IMR-90 (cell line): ENCODE measurements at regions not wholly inside any gene's neighbourhood (a gene's known extent, or its start where the extent isn't known, plus 50 kb on each side); places are given as distances from the start of the nearest gene placed in this dataset.

Source experiments
- ATAC-seq: fragments of 200-7000 bp; cut with Tn5 transposase; 2 replicates; pipeline ENCODE4 v1.9.1; 2020; ENCODE audit warnings: low read depth, mild to moderate bottlenecking, moderate library complexity
- BruUV-seq: library from RNA; stranded (reverse); fragments of 400-500 nt; replicated peaks from 2 replicates; lab custom pipeline; 2021; lab: Mats Ljungman, UMichigan
- CTCF ChIA-PET: fragments of 300-600 bp; formaldehyde crosslinking; extraction: SDS; loops from one replicate; lab custom pipeline; 2021; ENCODE audit warnings: antibody characterized with exemption; lab: Yijun Ruan, JAX
- POLR2A ChIA-PET: fragments of 300-600 bp; sonication (Branson Sonifier 250); formaldehyde crosslinking; loops from one replicate; lab custom pipeline; 2022; ENCODE audit warnings: antibody characterized with exemption; ENCODE audit not compliant: unreplicated experiment; lab: Charles Lee
- DNase-seq: peaks from one replicate; pipeline ENCODE4 v3.0.0; 2013
- H2AFZ ChIP-seq: replicated peaks from 2 replicates; pipeline ENCODE3; 2013; ENCODE audit warnings: low read length, mild to moderate bottlenecking; ENCODE audit not compliant: poor library complexity
- H2AK5ac ChIP-seq: 2 replicates; pipeline ENCODE4 v1.6.1; 2013; ENCODE audit warnings: low read depth, low read length, inconsistent platforms
- H2AK9ac ChIP-seq: replicated peaks from 2 replicates; pipeline ENCODE3; 2013; ENCODE audit warnings: mild to moderate bottlenecking, low read depth, low read length, moderate library complexity; ENCODE audit not compliant: poor library complexity
- H2BK120ac ChIP-seq: 2 replicates; pipeline ENCODE4 v1.6.1; 2013; ENCODE audit warnings: low read depth, low read length, inconsistent platforms
- H2BK15ac ChIP-seq: 3 replicates; pipeline ENCODE4 v1.6.1; 2013; ENCODE audit warnings: low read depth, low read length, inconsistent platforms
- H2BK20ac ChIP-seq: 2 replicates; pipeline ENCODE4 v1.6.1; 2013; ENCODE audit warnings: low read depth, mild to moderate bottlenecking, inconsistent platforms, low read length, moderate library complexity
- H2BK5ac ChIP-seq: 2 replicates; pipeline ENCODE4 v1.6.1; 2013; ENCODE audit warnings: mild to moderate bottlenecking, low read depth, low read length, inconsistent platforms; ENCODE audit not compliant: poor library complexity, severe bottlenecking
- H3K14ac ChIP-seq: replicated peaks from 2 replicates; pipeline ENCODE4 v1.6.1; 2013; ENCODE audit warnings: low read depth, low read length, inconsistent platforms
- H3K18ac ChIP-seq: 2 replicates; pipeline ENCODE4 v1.6.1; 2013; ENCODE audit warnings: low read depth, low read length, control low read depth
- H3K23ac ChIP-seq: 2 replicates; pipeline ENCODE4 v1.6.1; 2013; ENCODE audit warnings: low read depth, low read length, inconsistent platforms
- H3K27ac ChIP-seq: 2 replicates; pipeline ENCODE4 v1.5.1; 2013; ENCODE audit warnings: mild to moderate bottlenecking, control low read depth, low read length; ENCODE audit not compliant: insufficient read depth
- H3K27me3 ChIP-seq: 2 replicates; pipeline ENCODE4 v1.6.1; 2013; ENCODE audit warnings: low read length; ENCODE audit not compliant: control insufficient read depth, insufficient read depth
- H3K36me3 ChIP-seq: 2 replicates; pipeline ENCODE4 v1.6.1; 2013; ENCODE audit warnings: low read length, mixed read lengths; ENCODE audit not compliant: control insufficient read depth, insufficient read depth
- H3K4ac ChIP-seq: 2 replicates; pipeline ENCODE4 v1.6.1; 2013; ENCODE audit warnings: low read depth, low read length, inconsistent platforms
- H3K4me1 ChIP-seq: 2 replicates; pipeline ENCODE4 v1.6.1; 2013; ENCODE audit warnings: low read length, mixed read lengths; ENCODE audit not compliant: control insufficient read depth, insufficient read depth
- H3K4me2 ChIP-seq: 2 replicates; pipeline ENCODE4 v1.6.1; 2013; ENCODE audit warnings: low read depth, mild to moderate bottlenecking, control low read depth, low read length, moderate library complexity
- H3K4me3 ChIP-seq: 2 replicates; pipeline ENCODE4 v1.5.1; 2013; ENCODE audit warnings: low read depth, mild to moderate bottlenecking, control low read depth, low read length, moderate library complexity; ENCODE audit not compliant: insufficient read depth
- H3K56ac ChIP-seq: 2 replicates; pipeline ENCODE4 v1.6.1; 2013; ENCODE audit warnings: low read length, inconsistent platforms; ENCODE audit not compliant: insufficient read depth; ENCODE audit errors: extremely low read depth
- H3K79me1 ChIP-seq, 2 experiments: 2 replicates each; pipeline ENCODE4 v1.6.1; 2013; ENCODE audit warnings: low read length in 2 of 2, inconsistent platforms in 1 of 2, low read depth in 1 of 2
- H3K9ac ChIP-seq: 2 replicates; pipeline ENCODE4 v1.6.1; 2013; ENCODE audit warnings: low read depth, low read length, control low read depth
- H3K9me1 ChIP-seq: 2 replicates; pipeline ENCODE4 v1.6.1; 2013; ENCODE audit warnings: low read length, inconsistent platforms; ENCODE audit not compliant: insufficient read depth
- H3K9me3 ChIP-seq: 2 replicates; pipeline ENCODE4 v1.6.1; 2013; ENCODE audit warnings: low read length; ENCODE audit not compliant: control insufficient read depth, insufficient read depth
- H4K20me1 ChIP-seq: 2 replicates; pipeline ENCODE4 v1.6.1; 2013; ENCODE audit warnings: low read length, inconsistent platforms; ENCODE audit not compliant: insufficient read depth
- H4K5ac ChIP-seq: 2 replicates; pipeline ENCODE4 v1.6.1; 2013; ENCODE audit warnings: mild to moderate bottlenecking, low read depth, low read length, control low read depth
- H4K8ac ChIP-seq, 2 experiments: 2 replicates each; pipeline ENCODE4 v1.6.1; 2013; ENCODE audit warnings: low read depth in 2 of 2, low read length in 2 of 2, control low read depth in 1 of 2, inconsistent platforms in 1 of 2
- H4K91ac ChIP-seq: 2 replicates; pipeline ENCODE4 v1.6.1; 2013; ENCODE audit warnings: low read depth, low read length, inconsistent platforms; ENCODE audit not compliant: insufficient read depth
- BHLHE40 ChIP-seq: fragments of 150-350 bp; IDR thresholded peaks from 2 replicates; pipeline ENCODE4 v1.6.1; 2016; ENCODE audit warnings: mild to moderate bottlenecking, low read depth, low read length
- CEBPB ChIP-seq: IDR thresholded peaks from 2 replicates; pipeline ENCODE4 v1.6.1; 2012; ENCODE audit warnings: low read depth, low read length, improper control_type of control experiment
- CHD1 ChIP-seq: IDR thresholded peaks from 2 replicates; pipeline ENCODE4 v1.6.1; 2012; ENCODE audit warnings: low read depth, low read length, improper control_type of control experiment
- FOS ChIP-seq: fragments of 150-350 bp; IDR thresholded peaks from 2 replicates; pipeline ENCODE4 v1.6.1; 2016; ENCODE audit warnings: low read depth, low read length
- MAFK ChIP-seq: IDR thresholded peaks from 2 replicates; pipeline ENCODE4 v1.6.1; 2012; ENCODE audit warnings: low read depth, low read length, improper control_type of control experiment
- MAZ ChIP-seq: IDR thresholded peaks from 2 replicates; pipeline ENCODE4 v1.6.1; 2012; ENCODE audit warnings: low read depth, mild to moderate bottlenecking, low read length, improper control_type of control experiment, moderate library complexity, borderline replicate concordance
- MXI1 ChIP-seq: IDR thresholded peaks from 2 replicates; pipeline ENCODE4 v1.6.1; 2012; ENCODE audit warnings: low read depth, mild to moderate bottlenecking, low read length, moderate library complexity, borderline replicate concordance
- NFE2L2 ChIP-seq: fragments of 150-350 bp; IDR thresholded peaks from 2 replicates; pipeline ENCODE4 v1.6.1; 2016; ENCODE audit warnings: low read depth, mild to moderate bottlenecking, low read length
- POLR2A ChIP-seq: IDR thresholded peaks from 2 replicates; pipeline ENCODE4 v1.6.1; 2012; ENCODE audit warnings: mild to moderate bottlenecking, low read depth, low read length
- RAD21 ChIP-seq: IDR thresholded peaks from 2 replicates; pipeline ENCODE4 v1.6.1; 2012; ENCODE audit warnings: low read length, improper control_type of control experiment
- RCOR1 ChIP-seq: IDR thresholded peaks from 2 replicates; pipeline ENCODE4 v1.6.1; 2012; ENCODE audit warnings: mild to moderate bottlenecking, low read length, improper control_type of control experiment; ENCODE audit not compliant: insufficient replicate concordance
- RFX5 ChIP-seq: IDR thresholded peaks from 2 replicates; pipeline ENCODE4 v1.8.0; 2012; ENCODE audit warnings: low read depth, mild to moderate bottlenecking, low read length, moderate library complexity
- SMC3 ChIP-seq: fragments of 150-350 bp; IDR thresholded peaks from 2 replicates; pipeline ENCODE4 v1.6.1; 2016; ENCODE audit warnings: low read depth, mild to moderate bottlenecking, antibody characterized with exemption, low read length, moderate library complexity
- WGBS, 2 experiments: methylation state at CpG; one replicate each; pipeline versions ENCODE4 v1.1.5 to v1.1.7; 2013; ENCODE audit warnings: missing lambda C conversion rate in 2 of 2; ENCODE audit not compliant: insufficient read length in 1 of 2; ENCODE audit errors: extremely low coverage in 2 of 2; 5-methylcytosine and 5-hydroxymethylcytosine counted together
- dilution Hi-C: fragments of 300-500 bp; cut with HindIII; formaldehyde crosslinking; loops from one replicate; pipeline ENCODE4 v1.14.3; 2018; ENCODE audit warnings: low sequenced_read_pairs; ENCODE audit not compliant: unreplicated experiment
- in situ Hi-C: fragments of 300-500 bp; cut with MboI; formaldehyde crosslinking; loops from 3 replicates; pipeline ENCODE4 v1.14.3; 2019; ENCODE audit warnings: low sequenced_read_pairs, inconsistent platforms, mixed read lengths
- intact Hi-C: fragments of 100-400 bp; cut with micrococcal nuclease; formaldehyde crosslinking; loops from 2 replicates; pipeline ENCODE4 v1.10.0; 2022
- TF ChIP-seq, protein P1 (sequence below): fragments of 150-350 bp; IDR thresholded peaks from 2 replicates; pipeline ENCODE4 v1.6.1; 2016; ENCODE audit warnings: low read depth, mild to moderate bottlenecking, low read length, moderate library complexity, borderline replicate concordance
- TF ChIP-seq, protein P2 (sequence below): conservative IDR thresholded peaks from 2 replicates; pipeline ENCODE4 v1.5.1; 2012; ENCODE audit warnings: mild to moderate bottlenecking, low read depth, low read length, improper control_type of control experiment
- TF ChIP-seq, protein P3 (sequence below): fragments of 150-350 bp; IDR thresholded peaks from 2 replicates; pipeline ENCODE4 v1.6.1; 2017; ENCODE audit warnings: mild to moderate bottlenecking, antibody characterized with exemption, low read length, low read depth

DNA sequence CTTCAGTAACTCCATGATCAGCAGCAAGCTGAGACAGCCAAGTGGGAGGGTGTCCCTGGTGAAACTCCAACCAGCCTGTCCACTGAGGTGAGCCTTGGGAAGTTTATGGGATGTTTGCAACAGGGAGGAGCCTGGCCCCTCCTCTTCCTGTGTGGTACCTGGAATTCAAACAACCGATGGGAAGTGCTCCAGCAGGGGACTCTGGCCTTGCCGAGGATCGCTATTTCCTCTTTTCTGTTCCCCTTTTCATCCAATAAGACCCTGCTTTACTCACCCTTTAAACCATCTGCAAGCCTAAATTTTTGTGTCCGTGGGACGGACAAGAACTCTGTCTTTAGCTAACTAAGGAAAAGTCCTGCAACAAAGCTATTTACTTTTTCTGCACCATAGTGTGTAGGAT is 491.1 kb upstream of the ZMIZ1 start:
- no peak overlapping the region for H3K23ac ChIP-seq
- intact Hi-C loops (no loop called here), in situ Hi-C loops (no loop called here), dilution Hi-C loops (no loop called here)
- H2BK5ac ChIP-seq: no peak overlapping the region
- H3K4me2 ChIP-seq: no peak overlapping the region
- no peak overlapping the region for H2BK15ac ChIP-seq
- H3K27me3 ChIP-seq: peaks cover 5% of the 10 kb centered on the region; the same call in 1 of the 2 replicates
- no peak overlapping the region for H3K4ac ChIP-seq
- H2AK9ac ChIP-seq: no peak overlapping the region
- no peak overlapping the region for H2BK20ac ChIP-seq
- no CpG with 5 or more reads among the region's 5 CpGs for WGBS, 2 experiments
- H3K56ac ChIP-seq: no peak overlapping the region
- no peak overlapping the region for H3K9ac ChIP-seq
- TF ChIP-seq, protein P1, sequence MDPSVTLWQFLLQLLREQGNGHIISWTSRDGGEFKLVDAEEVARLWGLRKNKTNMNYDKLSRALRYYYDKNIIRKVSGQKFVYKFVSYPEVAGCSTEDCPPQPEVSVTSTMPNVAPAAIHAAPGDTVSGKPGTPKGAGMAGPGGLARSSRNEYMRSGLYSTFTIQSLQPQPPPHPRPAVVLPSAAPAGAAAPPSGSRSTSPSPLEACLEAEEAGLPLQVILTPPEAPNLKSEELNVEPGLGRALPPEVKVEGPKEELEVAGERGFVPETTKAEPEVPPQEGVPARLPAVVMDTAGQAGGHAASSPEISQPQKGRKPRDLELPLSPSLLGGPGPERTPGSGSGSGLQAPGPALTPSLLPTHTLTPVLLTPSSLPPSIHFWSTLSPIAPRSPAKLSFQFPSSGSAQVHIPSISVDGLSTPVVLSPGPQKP: no peak
- TF ChIP-seq BHLHE40: no peak
- no peak for TF ChIP-seq SMC3
- no peak for TF ChIP-seq MXI1
- TF ChIP-seq RAD21: no peak
- no peak for TF ChIP-seq POLR2A
- TF ChIP-seq, protein P2, sequence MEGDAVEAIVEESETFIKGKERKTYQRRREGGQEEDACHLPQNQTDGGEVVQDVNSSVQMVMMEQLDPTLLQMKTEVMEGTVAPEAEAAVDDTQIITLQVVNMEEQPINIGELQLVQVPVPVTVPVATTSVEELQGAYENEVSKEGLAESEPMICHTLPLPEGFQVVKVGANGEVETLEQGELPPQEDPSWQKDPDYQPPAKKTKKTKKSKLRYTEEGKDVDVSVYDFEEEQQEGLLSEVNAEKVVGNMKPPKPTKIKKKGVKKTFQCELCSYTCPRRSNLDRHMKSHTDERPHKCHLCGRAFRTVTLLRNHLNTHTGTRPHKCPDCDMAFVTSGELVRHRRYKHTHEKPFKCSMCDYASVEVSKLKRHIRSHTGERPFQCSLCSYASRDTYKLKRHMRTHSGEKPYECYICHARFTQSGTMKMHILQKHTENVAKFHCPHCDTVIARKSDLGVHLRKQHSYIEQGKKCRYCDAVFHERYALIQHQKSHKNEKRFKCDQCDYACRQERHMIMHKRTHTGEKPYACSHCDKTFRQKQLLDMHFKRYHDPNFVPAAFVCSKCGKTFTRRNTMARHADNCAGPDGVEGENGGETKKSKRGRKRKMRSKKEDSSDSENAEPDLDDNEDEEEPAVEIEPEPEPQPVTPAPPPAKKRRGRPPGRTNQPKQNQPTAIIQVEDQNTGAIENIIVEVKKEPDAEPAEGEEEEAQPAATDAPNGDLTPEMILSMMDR: no peak
- no peak for TF ChIP-seq CEBPB
- no peak for TF ChIP-seq MAFK
- TF ChIP-seq RFX5: no peak
- TF ChIP-seq MAZ: no peak
- no peak for TF ChIP-seq RCOR1
- no peak for TF ChIP-seq CHD1
- no peak for TF ChIP-seq NFE2L2
- no peak for TF ChIP-seq FOS
- TF ChIP-seq, protein P3, sequence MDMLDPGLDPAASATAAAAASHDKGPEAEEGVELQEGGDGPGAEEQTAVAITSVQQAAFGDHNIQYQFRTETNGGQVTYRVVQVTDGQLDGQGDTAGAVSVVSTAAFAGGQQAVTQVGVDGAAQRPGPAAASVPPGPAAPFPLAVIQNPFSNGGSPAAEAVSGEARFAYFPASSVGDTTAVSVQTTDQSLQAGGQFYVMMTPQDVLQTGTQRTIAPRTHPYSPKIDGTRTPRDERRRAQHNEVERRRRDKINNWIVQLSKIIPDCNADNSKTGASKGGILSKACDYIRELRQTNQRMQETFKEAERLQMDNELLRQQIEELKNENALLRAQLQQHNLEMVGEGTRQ: no peak
- no peaks in the 10 kb centered on the region for H3K36me3 ChIP-seq
- no peaks in the 10 kb centered on the region for H4K20me1 ChIP-seq
- CTCF ChIA-PET: interaction anchor here (1.0 kb wide), 1 partner anchor 15 kb away, joined by 3 read pairs; no protein-coding TSS in a partner anchor
- DNase-seq: no peak
- no peak for ATAC-seq
- H4K8ac ChIP-seq: no peak overlapping the region
- no peaks in the 10 kb centered on the region for H3K9me3 ChIP-seq
- H3K79me1 ChIP-seq: no peaks in the 10 kb centered on the region
- BruUV-seq: no TSS peak
- H3K18ac ChIP-seq: no peak overlapping the region
- peaks cover 3% of the 10 kb centered on the region; the same call in 1 of the 2 replicates for H3K9me1 ChIP-seq
- H3K4me3 ChIP-seq: no peak overlapping the region
- H2AFZ ChIP-seq: no peak overlapping the region
- no peak overlapping the region for H4K91ac ChIP-seq
- no peak overlapping the region for H4K5ac ChIP-seq
- no peak overlapping the region for H2BK120ac ChIP-seq
- no peaks in the 10 kb centered on the region for H3K4me1 ChIP-seq
- POLR2A ChIA-PET: no interaction called here
- H3K14ac ChIP-seq: no peak overlapping the region
- no peak overlapping the region for H2AK5ac ChIP-seq
- no peak overlapping the region for H3K27ac ChIP-seq
